ENCODE measurements at regions not wholly inside any gene's neighbourhood (a gene's known extent, or its start where the extent isn't known, plus 50 kb on each side); places are given as distances from the start of the nearest gene placed in this dataset.

GRCh38 chr14:96658611-96659010, 138.6 kb upstream of the VRK1 start (continued):
- no peak for TF ChIP-seq GMEB1 (CRISPR knock-in tag; IDR thresholded peaks at IDR 0.05)
- no peak for TF ChIP-seq HSF4 (CRISPR knock-in tag; IDR thresholded peaks at IDR 0.05; ENCODE audit: borderline replicate concordance)
- no peak for TF ChIP-seq RAD51 (IDR thresholded peaks at IDR 0.05; ENCODE audit: borderline replicate concordance, low read depth)
- no peak for TF ChIP-seq PRPF4 (IDR thresholded peaks at IDR 0.05; ENCODE audit: insufficient read depth, low read depth, low read length, poor library complexity, severe bottlenecking)
- no peak for TF ChIP-seq NELFE (IDR thresholded peaks at IDR 0.05; ENCODE audit: insufficient read depth, insufficient read length)
- TF ChIP-seq YBX1 (IDR thresholded peaks at IDR 0.05) = no peak

GRCh38 chr14:96660123-96660522, 137.1 kb upstream of the VRK1 start:
- in situ Hi-C loops (cut with MboI) (no loop called here), intact Hi-C loops (cut with micrococcal nuclease) (no loop called here)
- peak overlapping the region; percentile 48; the same call in 1 of the 2 replicates for H3K4me2 ChIP-seq (ENCODE audit: insufficient read depth, low read length)
- no peaks in the 10 kb centered on the region for H3K36me3 ChIP-seq (ENCODE audit: control insufficient read depth, insufficient read depth, low read length)
- FAIRE-seq = no peak
- peak; percentile 48; the same call in 2 of the 3 replicates for ATAC-seq
- no peak overlapping the region for H3K4me3 ChIP-seq
- WGBS (ENCODE audit: insufficient coverage, low coverage, missing lambda C conversion rate) = 0% methylated on average over 1 of the region's 1 CpG
- H3K4me1 ChIP-seq (replicated peaks in 1 of 2; ENCODE audit: control insufficient read depth in 2 of 2, insufficient read depth in 2 of 2, low read length in 2 of 2) = peaks cover 6 to 16% of the 10 kb centered on the region in 2 experiments; a peak in 3 of 5 replicates
- ChIA-PET POLR2A (interaction anchor here (0.6 to 0.8 kb wide), 2 partner anchors 10 to 12 kb away, joined by 3 read pairs; no protein-coding TSS in a partner anchor), CTCF (ENCODE audit: low intra/inter-chr PET ratio) (no interaction called here)
- DNase-seq (ENCODE audit: extremely low read depth in 1 of 4, low spot score in 3 of 4) = peak in 1 of 4 experiments; percentile 28
- H3K79me2 ChIP-seq (ENCODE audit: control insufficient read depth, insufficient read depth, low read length) = no peaks in the 10 kb centered on the region
- H3K27me3 ChIP-seq (ENCODE audit: control insufficient read depth in 2 of 2, insufficient read depth in 2 of 2, low read length in 2 of 2) = peaks cover 0 to 28% of the 10 kb centered on the region in 2 experiments; a peak in 4 of 5 replicates
- no peak overlapping the region for H3K27ac ChIP-seq (ENCODE audit: extremely low read depth, low read depth, low read length)
- no peak overlapping the region for H2AFZ ChIP-seq (ENCODE audit: low read depth, low read length)
- no TSS peak for BruUV-seq (replicated peaks)
- H3K9me1 ChIP-seq (ENCODE audit: control insufficient read depth, insufficient read depth, low read length) = no peaks in the 10 kb centered on the region
- no peak overlapping the region for H3K9ac ChIP-seq (ENCODE audit: insufficient read depth in 1 of 2, low read depth in 2 of 2, low read length in 2 of 2)
- no peaks in the 10 kb centered on the region for H4K20me1 ChIP-seq (replicated peaks; ENCODE audit: control insufficient read depth, insufficient read depth, low read length)
- no peaks in the 10 kb centered on the region for H3K9me3 ChIP-seq (replicated peaks; ENCODE audit: control insufficient read depth, insufficient read depth, low read depth, low read length)
- peak; percentile 62 for TF ChIP-seq SOX6 (IDR thresholded peaks at IDR 0.05)
- TF ChIP-seq, protein P1, sequence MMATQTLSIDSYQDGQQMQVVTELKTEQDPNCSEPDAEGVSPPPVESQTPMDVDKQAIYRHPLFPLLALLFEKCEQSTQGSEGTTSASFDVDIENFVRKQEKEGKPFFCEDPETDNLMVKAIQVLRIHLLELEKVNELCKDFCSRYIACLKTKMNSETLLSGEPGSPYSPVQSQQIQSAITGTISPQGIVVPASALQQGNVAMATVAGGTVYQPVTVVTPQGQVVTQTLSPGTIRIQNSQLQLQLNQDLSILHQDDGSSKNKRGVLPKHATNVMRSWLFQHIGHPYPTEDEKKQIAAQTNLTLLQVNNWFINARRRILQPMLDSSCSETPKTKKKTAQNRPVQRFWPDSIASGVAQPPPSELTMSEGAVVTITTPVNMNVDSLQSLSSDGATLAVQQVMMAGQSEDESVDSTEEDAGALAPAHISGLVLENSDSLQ (IDR thresholded peaks at IDR 0.05) = peak; percentile 56; the same call in 1 of the 2 replicates
- TF ChIP-seq ZNF639 (CRISPR knock-in tag; conservative IDR thresholded peaks at IDR 0.05 in 1 of 2, IDR thresholded peaks at IDR 0.05 in 1 of 2) = 0 out of 4 replicates have a peak, but pooled peaks of 1 of the 2 experiments have one; percentile 35
- TF ChIP-seq MTA2 (IDR thresholded peaks at IDR 0.05; ENCODE audit: low read depth) = peak; percentile 23; the same call in 1 of the 2 replicates
- TF ChIP-seq PML (IDR thresholded peaks at IDR 0.05; ENCODE audit: low read length) = peak; percentile 54; the same call in 1 of the 2 replicates
- TF ChIP-seq CBFA2T2 (conservative IDR thresholded peaks at IDR 0.05) = peak; percentile 59
- TF ChIP-seq, protein P2, sequence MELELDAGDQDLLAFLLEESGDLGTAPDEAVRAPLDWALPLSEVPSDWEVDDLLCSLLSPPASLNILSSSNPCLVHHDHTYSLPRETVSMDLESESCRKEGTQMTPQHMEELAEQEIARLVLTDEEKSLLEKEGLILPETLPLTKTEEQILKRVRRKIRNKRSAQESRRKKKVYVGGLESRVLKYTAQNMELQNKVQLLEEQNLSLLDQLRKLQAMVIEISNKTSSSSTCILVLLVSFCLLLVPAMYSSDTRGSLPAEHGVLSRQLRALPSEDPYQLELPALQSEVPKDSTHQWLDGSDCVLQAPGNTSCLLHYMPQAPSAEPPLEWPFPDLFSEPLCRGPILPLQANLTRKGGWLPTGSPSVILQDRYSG (tag; conservative IDR thresholded peaks at IDR 0.05; ENCODE audit: low read depth) = 0 out of 2 replicates have a peak, but pooled peaks have one; percentile 34
- TF ChIP-seq SMAD4 (CRISPR knock-in tag; conservative IDR thresholded peaks at IDR 0.05) = peak; percentile 88
- peak; percentile 79 for TF ChIP-seq KLF16 (IDR thresholded peaks at IDR 0.05)
- peak; percentile 62 for TF ChIP-seq EP300 (IDR thresholded peaks at IDR 0.05; ENCODE audit: low read length)

Measured in K562 (cell line).